ENCODE measurements at regions not wholly inside any gene's neighbourhood (a gene's known extent, or its start where the extent isn't known, plus 50 kb on each side); places are given as distances from the start of the nearest gene placed in this dataset.

DNA sequence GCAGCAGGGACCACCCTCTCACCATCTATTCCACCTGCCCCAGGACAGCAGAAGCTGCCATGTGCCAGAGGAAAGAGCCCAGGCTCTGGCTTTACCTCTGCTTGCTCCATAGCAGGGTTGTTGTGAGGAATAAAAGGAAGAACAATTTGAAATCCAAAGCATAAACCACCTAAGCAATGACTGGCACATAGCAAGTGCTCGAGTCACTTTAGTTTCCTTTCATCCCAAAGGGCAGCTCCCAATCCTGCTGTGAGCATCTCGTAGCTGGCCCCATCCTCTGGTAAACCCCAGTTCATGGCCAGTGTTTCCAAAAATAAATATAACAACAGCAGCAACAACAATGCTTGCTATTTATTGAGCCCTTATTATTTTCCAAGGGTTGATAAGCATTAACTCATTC is 923.5 kb downstream of the EPHA4 start:
- intact Hi-C loops (cut with DNase I) = no loop called here
- no peaks in the 10 kb centered on the region for H3K4me1 ChIP-seq (ENCODE audit: control insufficient read depth in 2 of 3, insufficient read depth in 2 of 3, low read depth in 1 of 3, low read length in 3 of 3)
- FAIRE-seq = no peak

DNA sequence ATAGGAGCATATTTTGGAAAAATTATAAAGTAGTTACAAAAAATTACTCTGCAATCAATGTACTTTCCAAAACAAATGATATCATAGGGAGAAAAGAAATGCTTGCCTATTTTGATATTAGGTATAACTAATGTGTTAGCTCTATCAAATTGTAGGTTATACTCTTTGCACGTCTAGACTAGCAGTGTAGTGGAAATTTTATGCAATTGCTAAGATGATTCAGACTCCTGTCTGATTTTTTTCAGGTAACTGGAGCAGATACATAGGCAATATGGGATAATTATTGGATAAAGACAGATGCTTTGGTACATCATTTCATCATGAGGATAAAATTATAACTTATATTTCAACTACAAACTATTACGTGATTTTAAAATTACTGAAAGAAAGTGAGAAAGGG is 918.3 kb downstream of the EPHA4 start:
- H3K27ac ChIP-seq (ENCODE audit: low read depth in 2 of 2, low read length in 2 of 2) = no peak overlapping the region
- DNase-seq = no peak
- no peak overlapping the region for H3K4me3 ChIP-seq (ENCODE audit: low read length in 3 of 3)
- no peaks in the 10 kb centered on the region for H3K36me3 ChIP-seq (ENCODE audit: control insufficient read depth in 2 of 3, insufficient read depth in 3 of 3, low read length in 3 of 3)
- TF ChIP-seq CTCF (IDR thresholded peaks at IDR 0.05; ENCODE audit: borderline replicate concordance, extremely low read depth, insufficient read depth) = no peak
- FAIRE-seq = no peak
- H3K9ac ChIP-seq (ENCODE audit: low read length in 3 of 3) = no peak overlapping the region
- no peaks in the 10 kb centered on the region for H3K27me3 ChIP-seq (ENCODE audit: control insufficient read depth, insufficient read depth, low read length)
- H3K9me3 ChIP-seq (ENCODE audit: control insufficient read depth in 2 of 3, insufficient read depth in 1 of 3, low read length in 3 of 3) = no peaks in the 10 kb centered on the region
- intact Hi-C loops (cut with DNase I) = no loop called here
- no peaks in the 10 kb centered on the region for H3K4me1 ChIP-seq (ENCODE audit: control insufficient read depth in 2 of 3, insufficient read depth in 2 of 3, low read depth in 1 of 3, low read length in 3 of 3)

More for the DNA sequence above, 923.5 kb downstream of the EPHA4 start:
- Histone ChIP-seq H3K27me3 (ENCODE audit: control insufficient read depth, insufficient read depth, low read length) (no peaks in the 10 kb centered on the region), H3K9me3 (ENCODE audit: control insufficient read depth in 2 of 3, insufficient read depth in 1 of 3, low read length in 3 of 3) (no peaks in the 10 kb centered on the region), H3K27ac (ENCODE audit: low read depth in 2 of 2, low read length in 2 of 2) (no peak overlapping the region), H3K9ac (ENCODE audit: low read length in 3 of 3) (no peak overlapping the region), H3K4me3 (ENCODE audit: low read length in 3 of 3) (no peak overlapping the region), H3K36me3 (ENCODE audit: control insufficient read depth in 2 of 3, insufficient read depth in 3 of 3, low read length in 3 of 3) (no peaks in the 10 kb centered on the region)
- DNase-seq = no peak
- no peak for TF ChIP-seq CTCF (IDR thresholded peaks at IDR 0.05; ENCODE audit: borderline replicate concordance, extremely low read depth, insufficient read depth)

- H3K27me3 ChIP-seq (ENCODE audit: control insufficient read depth, insufficient read depth, low read length) = no peaks in the 10 kb centered on the region
- H3K9ac ChIP-seq (ENCODE audit: low read length in 3 of 3) = no peak overlapping the region
- H3K36me3 ChIP-seq (ENCODE audit: control insufficient read depth in 2 of 3, insufficient read depth in 3 of 3, low read length in 3 of 3) = no peaks in the 10 kb centered on the region
- intact Hi-C loops (cut with DNase I) = no loop called here
- H3K27ac ChIP-seq (ENCODE audit: low read depth in 2 of 2, low read length in 2 of 2) = no peak overlapping the region
- no peaks in the 10 kb centered on the region for H3K4me1 ChIP-seq (ENCODE audit: control insufficient read depth in 2 of 3, insufficient read depth in 2 of 3, low read depth in 1 of 3, low read length in 3 of 3)
- no peak for TF ChIP-seq CTCF (IDR thresholded peaks at IDR 0.05; ENCODE audit: borderline replicate concordance, extremely low read depth, insufficient read depth)
- DNase-seq (no peak), FAIRE-seq (no peak)
- no peaks in the 10 kb centered on the region for H3K9me3 ChIP-seq (ENCODE audit: control insufficient read depth in 2 of 3, insufficient read depth in 1 of 3, low read length in 3 of 3)
- no peak overlapping the region for H3K4me3 ChIP-seq (ENCODE audit: low read length in 3 of 3)
Observed at GRCh38 chr2:220654322-220654721, 917.8 kb downstream of the EPHA4 start.

Data from kidney (tissue), 13 donors.